ENCODE measurements at regions not wholly inside any gene's neighbourhood (a gene's known extent, or its start where the extent isn't known, plus 50 kb on each side); places are given as distances from the start of the nearest gene placed in this dataset.

- DNase-seq (ENCODE audit: low read depth): no peak
Observed at GRCh38 chr2:128437204-128437565, 118.5 kb upstream of the HS6ST1 start.

- no peak for DNase-seq (ENCODE audit: low read depth)
Observed at GRCh38 chr2:128438091-128438490, 119.4 kb upstream of the HS6ST1 start.

GRCh38 chr2:128438586-128438985, 119.9 kb upstream of the HS6ST1 start:
- DNase-seq (ENCODE audit: low read depth): no peak

GRCh38 chr2:128439031-128439790, 120.5 kb upstream of the HS6ST1 start:
- DNase-seq (ENCODE audit: low read depth): no peak

GRCh38 chr2:128439791-128440665, 121.4 kb upstream of the HS6ST1 start:
- DNase-seq (ENCODE audit: low read depth): no peak

- DNase-seq (ENCODE audit: low read depth): no peak
Observed at GRCh38 chr2:128440666-128441340, 122.1 kb upstream of the HS6ST1 start.

GRCh38 chr2:128441341-128442052, 122.8 kb upstream of the HS6ST1 start:
- no peak for DNase-seq (ENCODE audit: low read depth)

GRCh38 chr2:128442053-128442751, 123.5 kb upstream of the HS6ST1 start:
- no peak for DNase-seq (ENCODE audit: low read depth)

GRCh38 chr2:128442891-128443302, 124.2 kb upstream of the HS6ST1 start:
- no peak for DNase-seq (ENCODE audit: low read depth)

- DNase-seq (ENCODE audit: low read depth): no peak
Observed at GRCh38 chr2:128444121-128444771, 125.6 kb upstream of the HS6ST1 start.

- no peak for DNase-seq (ENCODE audit: low read depth)
Observed at GRCh38 chr2:128444816-128445522, 126.3 kb upstream of the HS6ST1 start.

GRCh38 chr2:128445523-128445900, 126.8 kb upstream of the HS6ST1 start:
- no peak for DNase-seq (ENCODE audit: low read depth)

- no peak for DNase-seq (ENCODE audit: low read depth)
Observed at GRCh38 chr2:128446049-128446873, 127.6 kb upstream of the HS6ST1 start.

- no peak for DNase-seq (ENCODE audit: low read depth)
Observed at GRCh38 chr2:128446874-128447537, 128.3 kb upstream of the HS6ST1 start.

- no peak for DNase-seq (ENCODE audit: low read depth)
Observed at GRCh38 chr2:128447538-128447995, 128.9 kb upstream of the HS6ST1 start.

- no peak for DNase-seq (ENCODE audit: low read depth)
Observed at GRCh38 chr2:128448331-128449225, 129.9 kb upstream of the HS6ST1 start.

- DNase-seq (ENCODE audit: low read depth): no peak
Observed at GRCh38 chr2:128449226-128450061, 130.8 kb upstream of the HS6ST1 start.
